ENCODE measurements at regions not wholly inside any gene's neighbourhood (a gene's known extent, or its start where the extent isn't known, plus 50 kb on each side); places are given as distances from the start of the nearest gene placed in this dataset.
"Not testable (repeated sequence)": the region's sequence is repeated elsewhere in the genome, so short reads cannot be mapped to it uniquely, and the experiment has no call there.

DNA sequence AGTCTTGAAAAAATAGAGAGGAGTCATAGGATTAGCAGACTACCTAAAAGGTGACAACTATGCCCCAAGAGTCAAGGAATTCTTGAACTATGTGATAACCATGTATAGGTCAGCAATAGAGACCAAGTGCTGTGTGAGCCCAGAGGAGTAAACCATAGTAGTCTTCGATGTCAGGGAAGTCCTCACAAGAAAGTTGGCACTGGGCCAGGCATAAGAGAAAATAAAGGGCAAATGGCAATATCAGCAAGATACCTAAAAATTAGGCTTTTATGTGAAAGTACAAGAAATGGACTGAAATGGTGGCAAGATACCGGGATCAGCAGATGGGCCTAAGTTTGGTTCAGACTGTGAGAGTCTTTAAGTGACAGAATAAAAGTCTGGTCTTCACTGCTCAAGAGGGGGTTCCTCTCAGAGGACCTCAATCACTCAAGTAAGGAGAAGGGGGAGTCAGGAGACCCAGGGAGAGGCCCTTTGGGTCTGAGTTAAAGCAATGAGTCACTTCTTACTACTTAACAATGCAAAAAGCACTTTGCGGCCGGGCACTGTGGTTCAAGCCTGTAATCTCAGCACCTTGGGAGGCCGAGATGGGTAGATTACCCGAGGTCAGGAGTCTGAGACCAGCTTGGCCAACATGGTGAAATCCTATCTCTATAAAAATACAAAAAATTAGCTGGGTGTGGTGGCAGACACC, 95.0 kb downstream of the TEX35 start:
- no peak for DNase-seq (ENCODE audit: low spot score)

DNA sequence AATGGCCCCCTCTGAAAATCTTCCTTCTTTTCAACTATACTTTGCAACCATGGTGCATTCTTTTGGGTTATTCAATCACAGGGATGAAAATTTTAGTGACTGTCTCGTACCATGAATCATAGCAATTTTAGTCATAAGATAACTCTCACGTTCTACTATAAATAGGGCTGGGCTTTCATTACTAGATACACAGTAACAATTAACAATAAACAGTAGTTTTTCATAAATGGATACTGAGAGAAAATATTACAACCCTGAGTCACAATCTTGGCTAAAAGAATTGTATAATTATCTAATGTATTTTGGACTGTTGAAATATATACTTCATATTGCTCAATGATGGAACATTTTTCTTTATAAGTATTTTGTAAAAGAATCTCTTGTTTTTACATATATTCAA, 96.1 kb downstream of the TEX35 start:
- peak; percentile 86 for DNase-seq (ENCODE audit: low spot score)

- not testable (repeated sequence) for DNase-seq (ENCODE audit: low spot score)
These were observed 97.9 kb downstream of the TEX35 start for GRCh38 chr1:178610690-178611410.

GRCh38 chr1:178612261-178612660, 99.4 kb downstream of the TEX35 start:
- DNase-seq (ENCODE audit: low spot score) = peak; percentile 43

- DNase-seq (ENCODE audit: low spot score) = no peak
These were observed 100.5 kb downstream of the TEX35 start for GRCh38 chr1:178613271-178613945.

DNA sequence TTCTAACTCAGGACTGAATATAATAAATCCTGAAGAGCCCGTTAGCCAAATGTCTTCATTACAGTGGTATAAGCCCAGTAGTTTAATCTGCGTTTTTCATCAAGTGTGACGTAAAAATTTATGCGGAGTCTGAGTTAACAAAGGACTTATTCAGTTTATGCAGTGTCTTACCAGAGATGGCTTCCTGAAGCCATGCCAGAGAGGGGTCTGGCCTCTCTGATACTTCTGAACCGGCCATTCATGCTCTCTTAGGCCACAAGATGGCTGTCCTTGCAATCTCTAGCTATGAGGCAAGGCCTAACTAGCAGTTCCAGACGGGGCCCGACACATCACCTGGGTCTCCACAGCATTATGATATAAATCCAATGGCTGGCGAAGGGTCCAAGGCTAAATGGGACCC, 101.4 kb downstream of the TEX35 start:
- DNase-seq (ENCODE audit: low spot score) = peak; percentile 98

- DNase-seq (ENCODE audit: low spot score) = no peak
These were observed 105.8 kb upstream of the RALGPS2 start for GRCh38 chr1:178619042-178619927.

- no peak for DNase-seq (ENCODE audit: low spot score)
These were observed 104.2 kb upstream of the RALGPS2 start for GRCh38 chr1:178620584-178621475.

DNA sequence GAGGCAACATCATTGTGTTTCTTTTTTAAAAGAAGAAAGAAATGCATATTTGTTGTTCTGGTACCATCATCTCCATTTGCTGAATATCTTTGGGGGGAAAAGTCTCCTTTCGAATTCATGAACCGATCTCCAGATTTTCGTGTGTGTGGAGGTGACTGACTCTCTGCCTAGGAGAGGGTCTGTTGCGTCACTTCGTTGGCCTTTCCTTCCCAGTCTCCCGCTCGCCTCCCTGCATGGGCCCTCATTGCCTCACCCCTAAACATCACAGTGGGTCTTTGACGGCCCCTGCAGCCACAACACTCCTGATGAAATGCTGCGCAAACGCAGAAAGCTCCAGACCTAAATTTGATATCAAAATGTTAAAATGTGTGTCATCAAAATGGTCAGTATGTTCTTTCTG, 103.2 kb upstream of the RALGPS2 start:
- no peak for DNase-seq (ENCODE audit: low spot score)

- no peak for DNase-seq (ENCODE audit: low spot score)
These were observed 99.3 kb upstream of the RALGPS2 start for GRCh38 chr1:178625695-178626094.

- no peak for DNase-seq (ENCODE audit: low spot score)
These were observed 98.0 kb upstream of the RALGPS2 start for GRCh38 chr1:178627037-178627436.

DNA sequence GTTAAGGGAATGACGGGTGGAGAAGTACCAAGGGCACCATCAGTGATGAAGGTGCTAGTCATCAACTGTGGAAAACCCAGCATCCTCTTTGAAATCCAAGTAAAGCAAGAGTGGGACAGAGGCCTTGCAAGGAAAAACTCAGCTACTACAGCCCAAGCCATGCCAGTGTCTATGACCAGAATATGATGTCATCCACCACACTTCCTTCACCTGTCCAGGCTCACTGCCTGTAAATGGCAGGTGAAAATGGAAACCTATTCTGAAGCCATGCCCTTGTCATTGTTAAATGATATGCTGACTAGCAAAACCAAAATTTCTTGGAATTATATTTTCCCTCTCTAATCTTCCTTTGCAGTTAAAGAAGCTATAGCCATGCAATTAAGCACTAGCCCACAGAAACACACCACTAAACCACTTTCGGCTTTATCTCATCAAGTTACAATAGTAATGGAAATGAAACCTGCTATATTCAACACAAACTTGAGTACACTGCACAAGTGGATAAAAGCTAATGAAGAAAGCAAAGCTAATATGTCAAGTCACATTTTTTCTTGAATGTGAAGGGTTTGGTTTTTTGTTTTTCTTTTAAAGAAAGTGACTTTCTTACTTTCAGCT, 96.3 kb upstream of the RALGPS2 start:
- no peak for DNase-seq (ENCODE audit: low spot score)

GRCh38 chr1:178629252-178630154, 95.5 kb upstream of the RALGPS2 start:
- DNase-seq (ENCODE audit: low spot score) = no peak

DNA sequence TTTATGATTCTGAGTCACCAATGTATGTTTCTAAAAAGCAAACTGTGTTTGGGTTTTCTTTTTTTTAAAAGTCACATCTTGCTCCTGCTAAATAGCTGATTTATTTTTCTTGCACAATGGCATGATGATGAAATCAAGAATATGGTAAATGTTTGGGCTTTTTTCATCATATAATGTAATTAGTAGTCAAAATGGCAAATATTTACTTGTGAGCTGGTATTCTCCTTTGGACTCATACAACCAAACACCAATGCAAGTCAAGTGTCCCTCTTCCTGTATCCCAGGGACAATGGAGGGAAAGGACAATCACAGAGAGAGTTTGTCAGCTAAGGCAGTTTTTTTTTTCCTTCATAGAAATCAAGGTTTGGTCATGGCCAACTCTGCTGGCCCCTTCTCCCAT, 94.6 kb upstream of the RALGPS2 start:
- DNase-seq (ENCODE audit: low spot score) = no peak

- no peak for DNase-seq (ENCODE audit: low spot score)
These were observed 92.4 kb upstream of the RALGPS2 start for GRCh38 chr1:178632653-178633052.

DNA sequence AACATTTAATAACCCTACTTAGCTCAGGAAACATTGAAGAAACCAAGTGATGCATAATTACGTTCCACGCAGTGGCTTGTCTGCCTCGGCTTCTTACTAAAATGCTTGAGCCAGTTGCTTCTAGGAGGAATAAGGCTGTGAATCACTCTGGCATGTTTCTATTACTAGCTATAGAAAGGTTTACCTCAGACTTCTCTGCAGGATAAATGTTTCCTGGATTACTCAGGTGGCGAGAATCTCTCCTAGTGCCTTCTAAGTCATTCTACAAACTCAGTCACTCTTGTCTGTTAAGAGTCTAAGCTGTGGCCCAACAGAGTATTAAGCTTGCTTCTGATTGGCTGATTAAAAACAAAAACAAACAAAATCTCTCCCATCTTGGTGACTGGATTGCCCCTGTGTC, 92.0 kb upstream of the RALGPS2 start:
- no peak for DNase-seq (ENCODE audit: low spot score)

DNA sequence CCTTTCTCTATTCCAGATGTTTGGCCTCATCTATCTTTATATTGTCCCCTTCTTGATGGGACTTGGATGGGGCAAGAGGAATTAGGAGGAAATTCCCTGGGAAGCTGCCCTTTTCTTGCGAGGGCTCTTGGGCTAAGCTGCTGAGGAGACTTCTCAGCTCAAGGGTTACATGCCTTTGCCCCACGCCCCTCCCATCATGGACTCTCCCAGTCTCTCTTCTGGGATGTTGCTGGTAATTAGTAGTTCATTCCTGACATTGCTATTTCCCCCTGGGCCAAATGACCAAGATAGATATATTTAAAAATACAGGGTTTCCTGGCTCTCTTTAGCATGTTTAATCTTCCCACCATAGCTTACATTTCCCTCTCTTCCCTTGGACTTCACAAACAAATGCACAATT, 90.6 kb upstream of the RALGPS2 start:
- no peak for DNase-seq (ENCODE audit: low spot score)

- no peak for DNase-seq (ENCODE audit: low spot score)
These were observed 87.2 kb upstream of the RALGPS2 start for GRCh38 chr1:178637841-178638240.

DNA sequence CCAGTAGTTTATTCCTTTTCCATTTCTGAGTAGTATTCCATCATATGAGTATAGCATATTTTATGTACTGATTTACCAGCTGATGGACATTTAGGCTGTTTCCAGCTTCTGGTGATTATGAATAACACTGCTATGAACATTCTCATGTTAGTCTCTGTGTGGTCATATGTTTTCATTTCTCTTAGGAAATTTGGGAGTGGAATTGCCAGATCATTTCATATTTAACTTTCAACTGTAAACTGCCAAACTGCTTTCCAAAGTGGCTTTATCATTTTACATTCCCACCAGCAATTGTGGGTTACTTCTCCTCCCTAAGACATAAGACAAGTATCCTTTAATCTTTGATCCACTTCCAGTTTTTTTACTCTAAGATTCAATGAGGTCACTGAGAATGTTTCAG, 85.7 kb upstream of the RALGPS2 start:
- DNase-seq (ENCODE audit: low spot score) = no peak

GRCh38 chr1:178642282-178642681, 82.8 kb upstream of the RALGPS2 start:
- no peak for DNase-seq (ENCODE audit: low spot score)
